ENCODE measurements at regions not wholly inside any gene's neighbourhood (a gene's known extent, or its start where the extent isn't known, plus 50 kb on each side); places are given as distances from the start of the nearest gene placed in this dataset.
"Not testable (repeated sequence)": the region's sequence is repeated elsewhere in the genome, so short reads cannot be mapped to it uniquely, and the experiment has no call there.

DNA sequence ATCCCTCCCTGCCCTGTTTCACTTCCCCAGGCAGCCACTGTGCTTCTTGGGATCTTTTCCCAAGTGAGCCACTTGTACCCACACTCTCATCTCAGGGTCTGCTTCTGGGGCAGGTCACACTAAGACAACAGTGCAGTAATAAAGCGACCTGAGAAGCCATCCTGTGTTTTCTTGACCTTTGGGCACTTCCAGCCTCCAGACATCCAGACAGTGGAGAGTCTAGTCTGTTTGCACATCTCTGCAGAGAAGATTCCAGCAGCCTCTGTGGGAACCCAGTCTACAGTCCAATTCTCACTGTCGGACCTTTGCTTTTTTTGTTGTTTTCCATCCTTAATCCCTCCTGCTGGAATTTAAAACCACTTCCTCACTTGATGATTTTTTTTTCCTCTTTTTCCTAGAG lies 50.3 kb upstream of the ATP6AP2 start:
- DNase-seq: no peak
- H3K9me3 Mint-ChIP-seq: no peaks in the 10 kb centered on the region
- H3K4me1 Mint-ChIP-seq: no peaks in the 10 kb centered on the region
- no peaks in the 10 kb centered on the region for H3K27me3 Mint-ChIP-seq
- no peaks in the 10 kb centered on the region for H3K36me3 Mint-ChIP-seq
- no peak overlapping the region for H3K4me3 Mint-ChIP-seq
- no peak overlapping the region for H3K27ac Mint-ChIP-seq

DNA sequence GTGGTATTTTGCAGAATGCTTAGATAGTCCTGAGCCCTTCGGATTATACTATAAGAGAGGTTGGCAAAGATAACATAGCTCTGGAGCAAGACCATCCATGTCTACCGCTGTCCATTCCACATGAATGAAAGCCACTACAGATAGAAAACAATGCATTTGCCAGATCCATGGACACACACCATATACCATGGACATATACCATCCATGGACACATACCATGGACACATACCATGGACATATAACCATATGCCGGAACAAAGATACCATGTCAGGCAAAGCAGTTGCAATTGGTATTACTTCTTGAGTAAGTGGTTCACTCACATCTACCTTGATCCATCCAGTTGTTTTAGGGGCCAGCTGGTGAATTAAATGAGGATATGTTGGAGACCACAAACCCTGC lies 53.2 kb upstream of the ATP6AP2 start:
- no peaks in the 10 kb centered on the region for H3K36me3 Mint-ChIP-seq
- H3K27ac Mint-ChIP-seq: no peak overlapping the region
- no peaks in the 10 kb centered on the region for H3K27me3 Mint-ChIP-seq
- H3K4me3 Mint-ChIP-seq: no peak overlapping the region
- no peaks in the 10 kb centered on the region for H3K9me3 Mint-ChIP-seq
- no peaks in the 10 kb centered on the region for H3K4me1 Mint-ChIP-seq
- no peak for DNase-seq

DNA sequence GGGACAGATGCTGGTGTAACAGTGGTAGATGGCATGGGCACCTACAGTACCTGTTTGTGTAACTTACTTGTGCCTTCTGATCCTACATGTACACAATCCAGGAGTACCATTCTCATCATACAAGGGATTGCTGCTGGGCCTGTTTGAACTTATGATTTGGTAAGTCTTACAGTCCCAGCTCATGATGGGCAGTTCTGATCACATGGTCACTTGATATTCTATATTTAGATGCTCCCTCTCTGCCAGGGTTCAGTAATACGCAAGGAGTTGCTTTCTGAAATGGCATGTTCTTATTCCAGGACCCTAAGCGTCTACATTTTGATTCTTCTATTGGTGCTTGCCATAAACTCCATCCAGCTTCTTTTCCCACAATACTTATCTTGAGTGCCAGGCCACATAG lies 54.4 kb upstream of the ATP6AP2 start:
- DNase-seq: no peak
- Mint-ChIP-seq H3K27ac (no peak overlapping the region), H3K27me3 (no peaks in the 10 kb centered on the region), H3K4me1 (no peaks in the 10 kb centered on the region), H3K36me3 (no peaks in the 10 kb centered on the region), H3K4me3 (no peak overlapping the region), H3K9me3 (no peaks in the 10 kb centered on the region)

DNA sequence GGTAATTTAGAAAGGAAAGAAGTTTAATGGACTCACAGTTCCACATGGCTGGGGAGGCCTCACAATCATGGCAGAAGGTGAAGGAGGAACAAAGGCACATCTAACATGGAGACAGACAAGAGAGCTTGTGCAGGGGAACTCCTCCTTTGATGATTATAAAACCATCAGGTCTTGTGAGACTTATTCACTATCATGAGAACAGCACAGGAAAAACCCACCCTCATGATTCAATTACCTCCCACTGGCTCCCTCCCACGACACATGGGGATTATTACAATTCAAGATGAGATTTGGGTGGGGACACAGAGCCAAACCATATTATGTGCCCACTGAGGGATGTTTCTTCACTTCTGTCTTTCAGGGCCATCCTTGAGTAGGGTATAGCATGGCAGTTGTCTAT lies 54.9 kb upstream of the ATP6AP2 start:
- H3K9me3 Mint-ChIP-seq, H3K27ac Mint-ChIP-seq, DNase-seq, H3K4me3 Mint-ChIP-seq, H3K27me3 Mint-ChIP-seq, H3K4me1 Mint-ChIP-seq, H3K36me3 Mint-ChIP-seq: not testable (repeated sequence)

DNA sequence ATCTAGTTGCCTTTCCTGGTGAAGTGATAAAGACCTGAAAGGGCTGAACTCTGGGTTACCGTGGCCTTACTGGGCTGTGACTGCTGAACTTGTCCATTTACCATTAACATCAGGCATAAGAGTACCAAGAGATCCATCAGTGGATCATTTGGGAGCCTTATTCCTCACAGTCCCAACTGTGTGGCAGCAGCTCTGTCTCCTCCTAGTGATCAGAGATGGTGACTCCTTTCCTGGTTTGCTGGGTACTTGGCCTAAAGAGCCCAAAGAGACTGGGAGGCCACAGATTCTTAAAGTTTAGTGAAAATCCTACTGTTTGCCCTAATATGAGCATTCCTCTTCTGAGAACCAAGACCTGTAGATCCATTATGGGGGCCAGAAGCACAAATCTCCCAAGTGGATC lies 56.3 kb upstream of the ATP6AP2 start:
- H3K27me3 Mint-ChIP-seq: no peaks in the 10 kb centered on the region
- H3K4me1 Mint-ChIP-seq: no peaks in the 10 kb centered on the region
- no peaks in the 10 kb centered on the region for H3K36me3 Mint-ChIP-seq
- no peak overlapping the region for H3K4me3 Mint-ChIP-seq
- H3K27ac Mint-ChIP-seq: no peak overlapping the region
- DNase-seq: no peak
- H3K9me3 Mint-ChIP-seq: no peaks in the 10 kb centered on the region

DNA sequence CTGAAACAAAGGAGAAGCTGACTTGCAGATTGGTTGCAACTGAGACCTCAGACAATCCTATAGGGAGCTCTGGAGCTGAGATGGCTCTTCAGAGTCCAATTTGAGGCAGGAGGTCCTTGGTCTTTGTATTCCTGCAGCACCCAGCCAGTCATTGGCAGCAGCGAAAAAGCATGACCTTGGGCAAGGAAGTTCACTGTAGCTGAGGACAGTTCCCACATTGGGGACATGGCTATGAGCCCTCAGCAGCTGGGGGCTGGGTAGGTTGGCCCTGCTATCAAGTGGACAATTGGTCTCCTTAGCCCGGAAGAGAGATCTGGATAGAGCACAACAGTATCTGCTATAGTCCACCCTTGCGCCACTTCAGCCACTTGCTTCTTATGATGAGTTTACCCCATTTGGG lies 56.9 kb upstream of the ATP6AP2 start:
- Mint-ChIP-seq H3K9me3 (no peaks in the 10 kb centered on the region), H3K36me3 (no peaks in the 10 kb centered on the region), H3K4me3 (no peak overlapping the region), H3K27ac (no peak overlapping the region), H3K27me3 (no peaks in the 10 kb centered on the region), H3K4me1 (no peaks in the 10 kb centered on the region)
- DNase-seq: no peak

DNA sequence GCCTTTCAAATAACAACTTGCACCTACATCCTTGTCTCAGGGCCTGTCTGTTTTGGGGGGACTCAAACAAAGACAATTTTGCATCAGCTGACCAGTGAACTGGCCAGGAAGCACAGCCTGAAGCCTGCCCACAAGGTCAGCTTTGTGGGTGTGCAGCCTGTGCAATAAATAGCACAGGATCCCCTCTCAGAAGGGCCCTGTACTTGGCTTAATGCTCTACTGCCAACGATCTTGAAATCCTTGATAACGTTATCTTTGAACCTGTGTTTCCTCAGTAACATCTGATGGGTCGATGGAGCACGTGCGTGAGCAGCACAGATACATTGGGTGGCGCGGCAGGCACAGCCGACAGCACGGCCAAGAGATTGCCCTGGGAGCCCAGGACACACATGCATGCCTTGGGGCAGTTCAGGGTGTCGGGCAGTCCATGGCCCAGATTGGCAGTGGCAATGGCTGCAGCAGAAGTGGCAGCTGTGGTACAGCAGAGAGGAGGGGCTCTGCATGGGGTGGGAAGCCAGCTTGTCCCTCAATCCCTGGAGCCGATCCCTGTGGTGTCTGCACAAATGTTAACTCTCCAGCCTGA lies 58.8 kb upstream of the ATP6AP2 start:
- no peaks in the 10 kb centered on the region for H3K27me3 Mint-ChIP-seq

DNA sequence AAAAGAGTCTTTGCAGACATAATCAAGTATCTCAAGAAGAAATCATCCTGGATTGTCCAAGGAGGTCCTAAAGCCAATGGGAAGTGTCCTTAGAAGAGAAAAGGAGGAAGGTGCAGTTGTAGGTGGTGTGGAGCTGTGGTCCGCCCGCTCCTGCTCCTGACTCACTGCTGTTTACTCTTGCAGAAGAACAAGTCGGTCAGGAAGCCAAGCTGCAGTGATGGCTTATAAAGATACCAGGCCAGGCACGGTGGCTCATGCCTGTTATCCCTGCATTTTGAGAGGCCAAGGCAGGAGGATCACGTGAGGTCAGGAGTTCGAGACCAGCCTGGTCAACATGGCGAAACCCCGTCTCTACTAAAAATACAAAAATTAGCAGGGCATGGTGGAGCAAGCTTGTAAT lies 66.4 kb upstream of the ATP6AP2 start:
- H3K27me3 Mint-ChIP-seq: no peaks in the 10 kb centered on the region
- H3K36me3 Mint-ChIP-seq: no peaks in the 10 kb centered on the region
- no peaks in the 10 kb centered on the region for H3K4me1 Mint-ChIP-seq
- no peaks in the 10 kb centered on the region for H3K9me3 Mint-ChIP-seq
- H3K27ac Mint-ChIP-seq: no peak overlapping the region
- no peak for DNase-seq
- H3K4me3 Mint-ChIP-seq: no peak overlapping the region

More for the DNA sequence above, 58.8 kb upstream of the ATP6AP2 start:
- no peak overlapping the region for H3K4me3 Mint-ChIP-seq
- no peaks in the 10 kb centered on the region for H3K4me1 Mint-ChIP-seq
- H3K9me3 Mint-ChIP-seq: no peaks in the 10 kb centered on the region
- DNase-seq: no peak
- H3K27ac Mint-ChIP-seq: no peak overlapping the region
- H3K36me3 Mint-ChIP-seq: no peaks in the 10 kb centered on the region

DNA sequence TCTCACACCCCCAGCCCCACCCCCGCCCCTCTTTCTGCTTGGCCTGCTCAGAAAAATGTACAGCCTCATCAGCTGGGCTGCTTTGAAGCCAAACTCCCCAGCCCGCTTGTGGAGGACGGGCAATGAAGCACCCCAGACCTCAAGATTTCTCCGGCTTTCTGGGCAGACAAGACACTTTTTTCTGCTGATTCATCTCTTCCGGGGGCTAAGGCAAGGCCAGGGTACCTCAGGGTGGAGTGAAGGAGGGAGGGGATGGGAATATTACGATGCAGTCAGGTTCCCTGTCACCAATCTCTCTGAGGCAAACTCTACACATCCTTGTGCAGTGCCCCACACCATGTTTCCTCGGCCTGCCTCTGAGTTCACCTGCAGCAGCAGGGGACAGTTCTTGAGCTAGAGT lies 66.9 kb upstream of the ATP6AP2 start:
- Mint-ChIP-seq H3K4me3 (no peak overlapping the region), H3K4me1 (no peaks in the 10 kb centered on the region), H3K9me3 (no peaks in the 10 kb centered on the region), H3K27me3 (no peaks in the 10 kb centered on the region), H3K36me3 (no peaks in the 10 kb centered on the region), H3K27ac (no peak overlapping the region)
- no peak for DNase-seq

DNA sequence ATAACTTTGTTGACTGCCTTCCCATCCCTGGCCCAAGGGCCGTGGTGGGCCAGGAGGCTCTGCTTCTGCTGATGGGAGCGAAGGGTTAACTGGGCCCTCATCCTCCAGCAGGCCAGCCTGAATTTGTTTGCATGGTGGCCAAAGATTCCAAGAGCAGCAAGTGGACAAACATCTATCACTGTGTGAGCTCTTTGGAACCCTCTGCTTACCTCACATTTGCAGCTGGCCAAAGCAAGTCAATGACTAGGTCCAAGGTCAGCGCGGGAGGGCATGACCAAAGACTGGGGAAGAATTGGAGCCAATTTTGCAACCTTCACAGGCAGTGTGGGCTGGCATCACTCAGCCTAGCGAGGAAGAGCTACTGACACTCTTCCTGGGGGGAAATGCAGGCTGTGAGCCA lies 67.8 kb upstream of the ATP6AP2 start:
- no peak for DNase-seq
- Mint-ChIP-seq H3K27me3 (no peaks in the 10 kb centered on the region), H3K4me1 (no peaks in the 10 kb centered on the region), H3K4me3 (no peak overlapping the region), H3K36me3 (no peaks in the 10 kb centered on the region), H3K9me3 (no peaks in the 10 kb centered on the region), H3K27ac (no peak overlapping the region)

DNA sequence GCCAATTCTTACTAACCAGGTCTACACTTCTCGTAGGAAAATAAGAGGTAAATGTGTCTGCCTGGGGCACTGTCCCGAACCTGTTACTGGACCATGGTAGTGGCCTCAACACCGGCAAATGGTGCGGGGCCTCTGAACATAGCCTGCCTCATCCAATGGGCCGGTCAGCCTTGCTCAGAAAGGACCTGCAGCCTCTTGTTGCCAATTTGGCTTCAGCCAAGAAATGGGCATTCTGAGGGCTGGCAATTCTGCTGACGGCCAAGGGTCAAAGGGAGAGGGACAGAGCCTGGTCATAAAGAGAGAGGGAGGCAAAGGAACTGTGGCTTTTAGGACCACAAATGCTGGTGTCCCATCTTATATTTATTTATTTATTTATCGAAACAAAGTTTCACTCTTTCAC lies 69.5 kb upstream of the ATP6AP2 start:
- Mint-ChIP-seq H3K4me1 (no peaks in the 10 kb centered on the region), H3K4me3 (no peak overlapping the region), H3K9me3 (no peaks in the 10 kb centered on the region), H3K27me3 (no peaks in the 10 kb centered on the region), H3K27ac (no peak overlapping the region), H3K36me3 (no peaks in the 10 kb centered on the region)
- DNase-seq: no peak

DNA sequence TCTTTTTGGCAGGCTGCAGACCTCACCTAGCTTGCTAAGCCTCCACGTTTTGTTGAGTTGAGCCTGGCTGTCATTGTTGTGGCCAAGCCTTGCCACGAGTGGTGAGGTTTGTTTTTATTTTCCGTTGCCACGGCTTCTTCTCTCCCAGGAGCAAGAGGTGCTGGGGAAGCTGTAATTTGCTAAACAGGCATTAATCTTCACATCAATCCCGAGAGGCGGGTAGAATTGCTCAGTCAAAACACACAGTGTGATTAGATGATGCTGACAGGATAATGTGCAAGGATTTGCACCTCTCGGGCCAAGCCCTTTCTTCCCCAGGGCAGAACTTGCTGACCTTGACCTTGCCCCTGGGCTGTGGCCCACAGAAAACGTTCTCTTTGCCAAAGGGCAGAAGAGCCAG lies 72.2 kb upstream of the ATP6AP2 start:
- no peak overlapping the region for H3K27ac Mint-ChIP-seq
- H3K4me3 Mint-ChIP-seq: no peak overlapping the region
- no peaks in the 10 kb centered on the region for H3K4me1 Mint-ChIP-seq
- H3K27me3 Mint-ChIP-seq: no peaks in the 10 kb centered on the region
- DNase-seq: no peak
- H3K9me3 Mint-ChIP-seq: no peaks in the 10 kb centered on the region
- no peaks in the 10 kb centered on the region for H3K36me3 Mint-ChIP-seq

DNA sequence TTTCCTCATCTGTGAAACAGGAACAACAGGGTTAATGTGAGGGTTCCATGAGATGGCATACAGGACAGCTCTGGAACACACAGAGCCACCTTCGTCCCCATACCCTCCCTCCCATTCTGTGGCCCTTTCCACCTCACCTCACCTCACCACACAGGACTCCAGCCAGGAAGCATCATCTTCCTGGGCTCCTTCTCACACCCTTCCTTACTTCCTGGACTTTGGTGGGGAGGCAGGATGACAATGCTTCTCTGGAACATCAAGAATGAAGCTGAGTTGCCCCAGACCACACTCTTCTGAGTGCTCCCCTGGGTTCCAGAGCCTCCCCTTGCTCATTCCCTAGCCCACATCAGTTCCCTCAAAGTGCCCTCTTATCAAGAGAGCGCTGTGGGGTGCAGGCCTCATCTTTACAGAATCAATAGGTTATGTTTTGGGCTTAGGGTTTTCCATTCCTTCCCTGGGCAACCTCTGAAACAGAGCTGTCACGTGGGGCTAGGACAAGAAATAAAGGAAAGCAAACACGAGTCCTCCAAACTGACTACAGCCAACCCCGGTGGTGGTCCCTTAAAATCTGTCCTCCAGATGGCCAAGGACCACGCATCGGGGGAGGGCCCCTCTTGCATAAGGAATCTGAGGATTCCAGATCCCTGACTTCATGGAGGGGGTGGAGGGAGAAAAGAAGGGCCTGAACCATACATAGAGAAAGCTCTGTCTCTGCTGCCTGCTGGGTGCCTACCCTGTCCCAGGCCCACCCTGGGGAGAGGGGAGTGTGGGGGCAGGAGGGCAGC lies 74.4 kb upstream of the ATP6AP2 start:
- Mint-ChIP-seq H3K4me1 (no peaks in the 10 kb centered on the region), H3K9me3 (no peaks in the 10 kb centered on the region), H3K27me3 (no peaks in the 10 kb centered on the region), H3K27ac (no peak overlapping the region), H3K4me3 (no peak overlapping the region), H3K36me3 (no peaks in the 10 kb centered on the region)
- no peak for DNase-seq

DNA sequence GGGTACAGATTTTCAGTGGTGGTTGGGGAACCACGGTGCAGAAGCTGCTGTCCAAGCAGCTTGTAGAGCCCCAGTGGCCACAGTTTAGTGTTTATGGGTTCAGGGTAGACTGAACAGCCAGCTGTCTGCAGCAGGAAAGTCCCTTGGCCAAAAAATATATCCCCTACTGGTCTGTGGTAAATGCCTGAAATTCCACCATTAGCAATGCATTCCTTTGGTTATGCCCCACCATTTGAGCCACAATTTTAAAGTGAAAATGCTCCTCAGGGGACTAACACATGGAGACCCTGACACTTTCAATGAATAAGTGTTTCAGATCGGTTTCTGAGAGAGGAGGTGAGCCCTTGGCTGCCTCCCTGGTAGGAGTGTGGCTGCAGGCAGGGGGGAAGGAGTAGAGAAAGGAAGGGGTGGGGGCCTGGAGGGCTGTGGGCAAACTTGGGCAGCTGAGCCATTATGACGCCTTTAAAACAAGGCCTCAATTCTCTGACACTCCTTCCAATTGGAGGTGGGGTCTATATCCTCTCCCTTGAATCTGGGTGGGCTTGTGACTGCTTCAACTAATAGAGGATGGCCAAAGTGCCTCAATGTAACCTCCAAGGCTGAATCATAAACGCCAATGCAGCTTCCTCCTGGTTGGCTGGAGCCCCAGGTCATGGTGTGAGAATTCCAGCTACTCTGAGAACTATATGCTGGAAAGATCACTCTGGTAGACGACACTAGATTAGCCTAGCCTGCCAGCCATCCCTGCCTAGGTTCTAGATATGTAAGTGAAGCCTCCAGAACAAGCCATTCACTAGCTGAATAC lies 75.8 kb upstream of the ATP6AP2 start:
- no peaks in the 10 kb centered on the region for H3K4me1 Mint-ChIP-seq
- no peaks in the 10 kb centered on the region for H3K27me3 Mint-ChIP-seq
- H3K27ac Mint-ChIP-seq: no peak overlapping the region
- no peak overlapping the region for H3K4me3 Mint-ChIP-seq
- no peak for DNase-seq
- no peaks in the 10 kb centered on the region for H3K9me3 Mint-ChIP-seq
- H3K36me3 Mint-ChIP-seq: no peaks in the 10 kb centered on the region

DNA sequence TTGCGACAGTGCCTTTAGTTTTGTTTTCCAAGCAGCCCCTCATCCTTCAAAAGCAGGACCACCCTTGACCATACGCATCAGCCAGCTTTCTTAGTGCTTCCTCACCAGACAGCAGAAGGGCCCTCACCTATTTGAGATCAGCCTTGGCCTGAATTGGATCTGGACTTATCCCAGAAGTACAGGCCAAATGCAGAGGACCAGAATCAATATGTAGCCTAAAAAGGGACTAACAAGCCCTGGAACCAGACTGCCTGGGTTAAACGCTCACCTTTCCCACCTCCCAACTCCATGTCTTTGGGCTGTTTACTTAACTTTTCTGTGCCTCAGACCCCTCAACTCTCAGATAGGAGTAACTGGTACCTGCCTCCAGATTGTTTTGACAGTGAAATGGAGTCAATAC lies 77.7 kb upstream of the ATP6AP2 start:
- Mint-ChIP-seq H3K9me3 (no peaks in the 10 kb centered on the region), H3K27ac (no peak overlapping the region), H3K36me3 (no peaks in the 10 kb centered on the region), H3K4me3 (no peak overlapping the region), H3K4me1 (no peaks in the 10 kb centered on the region), H3K27me3 (no peaks in the 10 kb centered on the region)
- DNase-seq: no peak

DNA sequence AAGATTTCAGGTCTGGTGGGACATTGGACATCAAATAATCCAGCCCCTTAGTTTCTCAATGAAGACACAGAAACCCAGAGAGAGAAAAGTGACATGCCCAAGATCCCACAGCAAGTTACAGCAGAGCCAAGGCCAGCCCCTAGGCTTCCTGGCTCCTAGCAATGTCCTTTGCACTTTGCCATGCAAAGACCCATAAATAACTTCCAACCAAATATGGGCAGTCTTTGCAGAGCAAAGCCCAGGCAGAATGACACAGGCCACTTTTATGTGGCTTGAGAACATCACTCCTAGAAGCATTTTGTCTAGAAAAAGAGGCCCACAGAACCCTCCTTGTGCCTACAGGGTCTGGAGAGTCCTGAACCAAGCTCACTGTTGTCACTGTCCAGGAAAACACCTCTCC lies 78.1 kb upstream of the ATP6AP2 start:
- DNase-seq: no peak
- Mint-ChIP-seq H3K4me1 (no peaks in the 10 kb centered on the region), H3K4me3 (no peak overlapping the region), H3K36me3 (no peaks in the 10 kb centered on the region), H3K27me3 (no peaks in the 10 kb centered on the region), H3K9me3 (no peaks in the 10 kb centered on the region), H3K27ac (no peak overlapping the region)
